ENCODE measurements at regions not wholly inside any gene's neighbourhood (a gene's known extent, or its start where the extent isn't known, plus 50 kb on each side); places are given as distances from the start of the nearest gene placed in this dataset.

DNA sequence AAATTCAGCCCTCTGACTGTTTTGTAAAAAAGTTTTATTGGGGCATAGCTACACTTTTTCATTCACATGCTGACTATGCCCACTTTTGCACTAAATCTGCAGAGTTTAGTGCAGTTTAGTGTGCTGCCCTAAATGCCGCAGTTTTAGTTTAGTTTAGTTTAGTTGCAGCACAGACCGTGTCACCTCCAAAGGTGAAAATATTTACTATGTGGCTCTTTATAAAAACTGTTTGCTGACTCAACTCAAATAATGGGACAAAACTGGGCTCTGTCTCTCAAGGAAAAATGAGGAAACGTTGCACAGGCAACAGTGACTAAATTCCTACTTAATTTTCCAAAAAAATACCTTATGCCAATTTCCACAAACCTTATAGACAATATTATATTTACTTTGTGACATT lies 314.2 kb downstream of the C4orf33 start:
- TF ChIP-seq EP300 (conservative IDR thresholded peaks at IDR 0.05; ENCODE audit: poor library complexity, severe bottlenecking) (no peak), MXI1 (conservative IDR thresholded peaks at IDR 0.05; ENCODE audit: poor library complexity, severe bottlenecking) (no peak), EZH2 (IDR thresholded peaks at IDR 0.05; ENCODE audit: borderline replicate concordance, insufficient read depth, low read length, poor library complexity, severe bottlenecking) (no peak), SMC3 (conservative IDR thresholded peaks at IDR 0.05; ENCODE audit: poor library complexity) (no peak), CTCF (IDR thresholded peaks at IDR 0.05; ENCODE audit: poor library complexity, severe bottlenecking) (no peak), REST (IDR thresholded peaks at IDR 0.05; ENCODE audit: borderline replicate concordance) (no peak), POLR2AphosphoS5 (IDR thresholded peaks at IDR 0.05) (no peak), TAF1 (IDR thresholded peaks at IDR 0.05; ENCODE audit: low read depth) (no peak), RAD21 (conservative IDR thresholded peaks at IDR 0.05) (no peak)
- H2AFZ ChIP-seq (ENCODE audit: low read depth, low read length): no peak overlapping the region

GRCh38 chr4:129415004-129415403 lies 319.1 kb downstream of the C4orf33 start:
- Histone ChIP-seq H3K9me2 (ENCODE audit: insufficient read depth, low read length) (no peaks in the 10 kb centered on the region), H3K4me2 (ENCODE audit: low read length) (no peak overlapping the region), H4K20me1 (ENCODE audit: insufficient read depth) (no peaks in the 10 kb centered on the region), H3K27ac (ENCODE audit: low read length) (no peak overlapping the region), H3K79me2 (replicated peaks; ENCODE audit: insufficient read depth, low read length) (no peaks in the 10 kb centered on the region), H3K36me3 (ENCODE audit: insufficient read depth, low read length) (no peaks in the 10 kb centered on the region), H3K4me3 (ENCODE audit: low read length) (no peak overlapping the region), H3K9me3 (ENCODE audit: low read length) (no peaks in the 10 kb centered on the region), H3K9ac (ENCODE audit: low read length) (no peak overlapping the region), H3F3A (ENCODE audit: insufficient read depth, low read length, poor library complexity, severe bottlenecking) (no peaks in the 10 kb centered on the region), H3K27me3 (ENCODE audit: insufficient read depth, low read depth, low read length) (no peaks in the 10 kb centered on the region), H2AFZ (ENCODE audit: low read depth, low read length) (no peak overlapping the region)
- TF ChIP-seq POLR2AphosphoS5 (IDR thresholded peaks at IDR 0.05) (no peak), REST (IDR thresholded peaks at IDR 0.05; ENCODE audit: borderline replicate concordance) (no peak), TAF1 (IDR thresholded peaks at IDR 0.05; ENCODE audit: low read depth) (no peak), EP300 (conservative IDR thresholded peaks at IDR 0.05; ENCODE audit: poor library complexity, severe bottlenecking) (no peak), CTCF (IDR thresholded peaks at IDR 0.05; ENCODE audit: poor library complexity, severe bottlenecking) (no peak), RAD21 (conservative IDR thresholded peaks at IDR 0.05) (no peak), MXI1 (conservative IDR thresholded peaks at IDR 0.05; ENCODE audit: poor library complexity, severe bottlenecking) (no peak)

More for the DNA sequence above, 314.2 kb downstream of the C4orf33 start:
- H3K9me3 ChIP-seq (ENCODE audit: low read length): no peaks in the 10 kb centered on the region
- H4K20me1 ChIP-seq (ENCODE audit: insufficient read depth): no peaks in the 10 kb centered on the region
- no peaks in the 10 kb centered on the region for H3K9me2 ChIP-seq (ENCODE audit: insufficient read depth, low read length)
- H3K4me3 ChIP-seq (ENCODE audit: low read length): no peak overlapping the region
- H3K27me3 ChIP-seq (ENCODE audit: insufficient read depth, low read depth, low read length): no peaks in the 10 kb centered on the region
- no peaks in the 10 kb centered on the region for H3K79me2 ChIP-seq (replicated peaks; ENCODE audit: insufficient read depth, low read length)
- H3K27ac ChIP-seq (ENCODE audit: low read length): no peak overlapping the region
- no peaks in the 10 kb centered on the region for H3F3A ChIP-seq (ENCODE audit: insufficient read depth, low read length, poor library complexity, severe bottlenecking)
- H3K36me3 ChIP-seq (ENCODE audit: insufficient read depth, low read length): no peaks in the 10 kb centered on the region
- no peak overlapping the region for H3K9ac ChIP-seq (ENCODE audit: low read length)
- no peak overlapping the region for H3K4me2 ChIP-seq (ENCODE audit: low read length)

All from neural cell (in vitro differentiated cells).